ENCODE measurements at regions not wholly inside any gene's neighbourhood (a gene's known extent, or its start where the extent isn't known, plus 50 kb on each side); places are given as distances from the start of the nearest gene placed in this dataset.

- H3K4me3 ChIP-seq (replicated peaks; ENCODE audit: low read depth, low read length), result no peak overlapping the region
- DNase-seq (ENCODE audit: extremely low read depth, low read depth), result no peak
- TF ChIP-seq CTCF (IDR thresholded peaks at IDR 0.05; ENCODE audit: low read depth, low read length, missing control alignments), result no peak
These were observed 105.0 kb upstream of the WDR11 start for GRCh38 chr10:120746001-120746777.

GRCh38 chr10:120748519-120748918 lies 102.6 kb upstream of the WDR11 start:
- no peak for TF ChIP-seq CTCF (IDR thresholded peaks at IDR 0.05; ENCODE audit: low read depth, low read length, missing control alignments)
- no peak for DNase-seq (ENCODE audit: extremely low read depth, low read depth)
- no peak overlapping the region for H3K4me3 ChIP-seq (replicated peaks; ENCODE audit: low read depth, low read length)

GRCh38 chr10:120749072-120749471 lies 102.1 kb upstream of the WDR11 start:
- no peak for DNase-seq (ENCODE audit: extremely low read depth, low read depth)
- no peak overlapping the region for H3K4me3 ChIP-seq (replicated peaks; ENCODE audit: low read depth, low read length)

GRCh38 chr10:120749856-120750566 lies 101.2 kb upstream of the WDR11 start:
- no peak for DNase-seq (ENCODE audit: extremely low read depth, low read depth)
- TF ChIP-seq CTCF (IDR thresholded peaks at IDR 0.05; ENCODE audit: low read depth, low read length, missing control alignments), result no peak
- no peak overlapping the region for H3K4me3 ChIP-seq (replicated peaks; ENCODE audit: low read depth, low read length)

More at GRCh38 chr10:120749072-120749471, 102.1 kb upstream of the WDR11 start:
- no peak for TF ChIP-seq CTCF (IDR thresholded peaks at IDR 0.05; ENCODE audit: low read depth, low read length, missing control alignments)

- no peak overlapping the region for H3K4me3 ChIP-seq (replicated peaks; ENCODE audit: low read depth, low read length)
- TF ChIP-seq CTCF (IDR thresholded peaks at IDR 0.05; ENCODE audit: low read depth, low read length, missing control alignments), result no peak
- DNase-seq (ENCODE audit: extremely low read depth, low read depth), result no peak
These were observed 95.4 kb upstream of the WDR11 start for GRCh38 chr10:120755771-120756170.

- no peak for DNase-seq (ENCODE audit: extremely low read depth, low read depth)
- H3K4me3 ChIP-seq (replicated peaks; ENCODE audit: low read depth, low read length), result no peak overlapping the region
- TF ChIP-seq CTCF (IDR thresholded peaks at IDR 0.05; ENCODE audit: low read depth, low read length, missing control alignments), result no peak
These were observed 90.9 kb upstream of the WDR11 start for GRCh38 chr10:120760253-120760652.

Measured in HFF-Myc (cell line).